ENCODE measurements at regions not wholly inside any gene's neighbourhood (a gene's known extent, or its start where the extent isn't known, plus 50 kb on each side); places are given as distances from the start of the nearest gene placed in this dataset.

DNA sequence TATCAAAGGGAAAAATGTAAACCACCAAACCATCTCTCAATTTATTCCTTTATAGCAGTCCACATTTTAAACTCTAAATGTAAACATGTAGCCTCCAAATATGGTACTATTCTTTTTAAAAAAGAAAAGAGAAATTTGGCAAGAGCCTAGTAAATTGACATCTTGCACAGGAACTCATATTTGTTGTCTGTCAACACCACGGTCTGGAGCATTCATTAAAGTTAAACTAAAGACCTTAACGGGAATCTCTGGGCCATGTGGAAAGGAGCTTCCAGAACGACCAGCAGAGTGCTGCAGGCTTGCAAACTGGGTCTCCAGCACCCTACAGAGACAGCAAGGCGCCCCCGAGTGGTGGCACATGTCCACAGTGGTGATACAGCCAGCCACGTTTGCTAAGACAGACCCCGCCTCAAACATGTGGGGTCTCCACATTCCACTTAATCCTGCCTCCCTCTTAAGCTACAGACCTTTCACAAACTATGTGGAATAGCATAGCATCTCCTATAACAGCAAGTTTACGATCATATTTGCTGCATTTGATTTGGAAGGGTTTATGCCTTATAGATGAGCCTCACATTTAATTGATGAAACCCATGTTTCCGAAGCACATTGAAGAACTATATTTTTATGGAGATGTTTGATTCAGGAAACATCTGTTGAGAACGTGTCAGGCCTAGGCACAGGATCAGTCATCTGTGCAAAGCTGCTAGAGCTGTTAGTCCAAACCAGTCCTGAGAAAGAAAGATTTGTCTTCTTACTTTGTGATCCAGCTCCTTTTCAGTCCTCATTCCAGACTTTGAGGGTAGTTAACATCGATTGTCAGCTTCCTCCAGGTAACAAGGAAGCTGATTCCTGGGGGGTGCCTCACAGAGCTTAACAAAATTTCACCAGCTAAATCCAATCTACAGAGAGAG is 96.4 kb upstream of the BACE2 start:
- TF ChIP-seq, protein P1, sequence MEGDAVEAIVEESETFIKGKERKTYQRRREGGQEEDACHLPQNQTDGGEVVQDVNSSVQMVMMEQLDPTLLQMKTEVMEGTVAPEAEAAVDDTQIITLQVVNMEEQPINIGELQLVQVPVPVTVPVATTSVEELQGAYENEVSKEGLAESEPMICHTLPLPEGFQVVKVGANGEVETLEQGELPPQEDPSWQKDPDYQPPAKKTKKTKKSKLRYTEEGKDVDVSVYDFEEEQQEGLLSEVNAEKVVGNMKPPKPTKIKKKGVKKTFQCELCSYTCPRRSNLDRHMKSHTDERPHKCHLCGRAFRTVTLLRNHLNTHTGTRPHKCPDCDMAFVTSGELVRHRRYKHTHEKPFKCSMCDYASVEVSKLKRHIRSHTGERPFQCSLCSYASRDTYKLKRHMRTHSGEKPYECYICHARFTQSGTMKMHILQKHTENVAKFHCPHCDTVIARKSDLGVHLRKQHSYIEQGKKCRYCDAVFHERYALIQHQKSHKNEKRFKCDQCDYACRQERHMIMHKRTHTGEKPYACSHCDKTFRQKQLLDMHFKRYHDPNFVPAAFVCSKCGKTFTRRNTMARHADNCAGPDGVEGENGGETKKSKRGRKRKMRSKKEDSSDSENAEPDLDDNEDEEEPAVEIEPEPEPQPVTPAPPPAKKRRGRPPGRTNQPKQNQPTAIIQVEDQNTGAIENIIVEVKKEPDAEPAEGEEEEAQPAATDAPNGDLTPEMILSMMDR (IDR thresholded peaks at IDR 0.05; ENCODE audit: poor library complexity) = no peak
- TF ChIP-seq EZH2phosphoT487 (IDR thresholded peaks at IDR 0.05; ENCODE audit: low read depth, severe bottlenecking, unreplicated experiment) = no peak

All from hepatocyte (in vitro differentiated cells).